ENCODE measurements at regions not wholly inside any gene's neighbourhood (a gene's known extent, or its start where the extent isn't known, plus 50 kb on each side); places are given as distances from the start of the nearest gene placed in this dataset.

GRCh38 chr1:242871471-242872030 lies 347.1 kb upstream of the PLD5 start (continued):
- TF ChIP-seq TEAD4 (IDR thresholded peaks at IDR 0.05; ENCODE audit: low read length) (no peak), TEAD4 (CRISPR knock-in tag; IDR thresholded peaks at IDR 0.05; ENCODE audit: borderline replicate concordance) (no peak), CBX2 (IDR thresholded peaks at IDR 0.05; ENCODE audit: insufficient read depth, low read length, poor library complexity, severe bottlenecking) (no peak), ZNF212 (CRISPR knock-in tag; IDR thresholded peaks at IDR 0.05) (no peak), TAF1 (IDR thresholded peaks at IDR 0.05; ENCODE audit: control insufficient read depth, extremely low read depth, insufficient read depth, low read length, severe bottlenecking) (no peak), PHF21A (IDR thresholded peaks at IDR 0.05; ENCODE audit: borderline replicate concordance, low read depth) (no peak), CREM (IDR thresholded peaks at IDR 0.05; ENCODE audit: low read depth) (no peak)

- CTCF ChIA-PET (ENCODE audit: low intra/inter-chr PET ratio): no interaction called here
- Histone ChIP-seq H3K4me1 (replicated peaks in 1 of 2; ENCODE audit: control insufficient read depth in 2 of 2, insufficient read depth in 2 of 2, low read length in 2 of 2) (no peaks in the 10 kb centered on the region), H3K27ac (ENCODE audit: extremely low read depth, low read depth, low read length) (no peak overlapping the region), H3K79me2 (ENCODE audit: control insufficient read depth, insufficient read depth, low read length) (no peaks in the 10 kb centered on the region), H4K20me1 (replicated peaks; ENCODE audit: control insufficient read depth, insufficient read depth, low read length) (no peaks in the 10 kb centered on the region), H3K4me3 (no peak overlapping the region), H3K9me1 (ENCODE audit: control insufficient read depth, insufficient read depth, low read length) (no peaks in the 10 kb centered on the region), H3K4me2 (ENCODE audit: insufficient read depth, low read length) (no peak overlapping the region), H3K9ac (ENCODE audit: insufficient read depth in 1 of 2, low read depth in 2 of 2, low read length in 2 of 2) (no peak overlapping the region), H3K27me3 (ENCODE audit: control insufficient read depth in 2 of 2, insufficient read depth in 2 of 2, low read length in 2 of 2) (peaks cover 3 to 5% of the 10 kb centered on the region in 2 experiments; a peak in 2 of 5 replicates), H3K9me3 (replicated peaks; ENCODE audit: control insufficient read depth, insufficient read depth, low read depth, low read length) (no peaks in the 10 kb centered on the region), H2AFZ (ENCODE audit: low read depth, low read length) (no peak overlapping the region), H3K36me3 (ENCODE audit: control insufficient read depth, insufficient read depth, low read length) (no peaks in the 10 kb centered on the region)
- intact Hi-C loops (cut with micrococcal nuclease): no loop called here
- no peak for DNase-seq (ENCODE audit: extremely low read depth in 1 of 4, low spot score in 3 of 4)
- no peak for ATAC-seq
- no TSS peak for BruUV-seq (replicated peaks)
- no peak for FAIRE-seq
- in situ Hi-C loops (cut with MboI): no loop called here
- TF ChIP-seq ZKSCAN8 (CRISPR knock-in tag; IDR thresholded peaks at IDR 0.05) (no peak), RAD21 (CRISPR knock-in tag; conservative IDR thresholded peaks at IDR 0.05 in 1 of 2, IDR thresholded peaks at IDR 0.05 in 1 of 2) (no peak), PHF20 (IDR thresholded peaks at IDR 0.05; ENCODE audit: partially characterized antibody) (no peak), DNMT1 (IDR thresholded peaks at IDR 0.05) (no peak), NR2C2 (CRISPR knock-in tag; IDR thresholded peaks at IDR 0.05) (no peak), NR2C2 (tag; IDR thresholded peaks at IDR 0.05) (no peak), ILF3 (IDR thresholded peaks at IDR 0.05; ENCODE audit: borderline replicate concordance) (no peak)
- POLR2A ChIA-PET: no interaction called here
Observed at GRCh38 chr1:242870966-242871365, 346.5 kb upstream of the PLD5 start.

Data from K562 (cell line).